HG03457 (cell line): ENCODE measurements at regions not wholly inside any gene's neighbourhood (a gene's known extent, or its start where the extent isn't known, plus 50 kb on each side); places are given as distances from the start of the nearest gene placed in this dataset.
"Not testable (repeated sequence)": the region's sequence is repeated elsewhere in the genome, so short reads cannot be mapped to it uniquely, and the experiment has no call there.

Source experiments
- ATAC-seq: cut with Tn5 transposase; IDR thresholded peaks from one replicate; pipeline ENCODE4 v1.9.1; 2021; ENCODE audit warnings: moderate number of reproducible peaks; ENCODE audit not compliant: unreplicated experiment

GRCh38 chr9:96067004-96067403, 191.5 kb downstream of the ERCC6L2 start:
- no peak for ATAC-seq

GRCh38 chr9:96065482-96066251, 190.2 kb downstream of the ERCC6L2 start:
- no peak for ATAC-seq

- no peak for ATAC-seq
These were observed 189.5 kb downstream of the ERCC6L2 start for GRCh38 chr9:96064826-96065481.

GRCh38 chr9:96062854-96063253, 187.4 kb downstream of the ERCC6L2 start:
- no peak for ATAC-seq

- ATAC-seq: no peak
These were observed 186.5 kb downstream of the ERCC6L2 start for GRCh38 chr9:96062031-96062430.

GRCh38 chr9:96061293-96061987, 185.9 kb downstream of the ERCC6L2 start:
- ATAC-seq: no peak

- ATAC-seq: no peak
These were observed 182.7 kb downstream of the ERCC6L2 start for GRCh38 chr9:96058218-96058617.

- no peak for ATAC-seq
These were observed 181.7 kb downstream of the ERCC6L2 start for GRCh38 chr9:96057155-96057554.

GRCh38 chr9:96056226-96056625, 180.7 kb downstream of the ERCC6L2 start:
- no peak for ATAC-seq

- ATAC-seq: not testable (repeated sequence)
These were observed 178.8 kb downstream of the ERCC6L2 start for GRCh38 chr9:96054248-96054647.

GRCh38 chr9:96052686-96053085, 177.2 kb downstream of the ERCC6L2 start:
- ATAC-seq: no peak

- no peak for ATAC-seq
These were observed 175.9 kb downstream of the ERCC6L2 start for GRCh38 chr9:96051423-96051822.

- no peak for ATAC-seq
These were observed 175.3 kb downstream of the ERCC6L2 start for GRCh38 chr9:96050861-96051155.

- no peak for ATAC-seq
These were observed 174.8 kb downstream of the ERCC6L2 start for GRCh38 chr9:96050048-96050860.

GRCh38 chr9:96048956-96049831, 173.7 kb downstream of the ERCC6L2 start:
- no peak for ATAC-seq

GRCh38 chr9:96048104-96048955, 172.8 kb downstream of the ERCC6L2 start:
- ATAC-seq: no peak

- no peak for ATAC-seq
These were observed 172.2 kb downstream of the ERCC6L2 start for GRCh38 chr9:96047741-96048103.

- no peak for ATAC-seq
These were observed 171.7 kb downstream of the ERCC6L2 start for GRCh38 chr9:96047116-96047639.

- ATAC-seq: no peak
These were observed 170.3 kb downstream of the ERCC6L2 start for GRCh38 chr9:96045811-96046210.
